Endothelial cell of umbilical vein (primary cell): ENCODE measurements at regions not wholly inside any gene's neighbourhood (a gene's known extent, or its start where the extent isn't known, plus 50 kb on each side); places are given as distances from the start of the nearest gene placed in this dataset.

Experiments used
- BruUV-seq: library from RNA; stranded (reverse); fragments of 400-500 nt; replicated peaks from 2 replicates; lab custom pipeline; 2021; lab: Mats Ljungman, UMichigan
- CTCF ChIA-PET: fragments of 300-600, 350-600 bp; sonication (Branson Sonifier 250); formaldehyde crosslinking; loops from one replicate; lab custom pipeline; 2021; ENCODE audit warnings: antibody characterized with exemption, inconsistent platforms; lab: Charles Lee
- POLR2A ChIA-PET: fragments of 300-600, 350-600 bp; sonication (Branson Sonifier 250); formaldehyde crosslinking; loops from one replicate; lab custom pipeline; 2021; ENCODE audit warnings: antibody characterized with exemption, inconsistent platforms; lab: Charles Lee
- DNase-seq: peaks from one replicate; pipeline ENCODE4 v3.0.0-alpha.2; 2011; ENCODE audit warnings: low read depth, low spot score
- FAIRE-seq: peaks from 2 replicates; lab custom pipeline; 2011; peaks lifted over from hg19 to GRCh38; lab: Jason Lieb, UNC
- H2AFZ ChIP-seq: 2 replicates; pipeline ENCODE4 v1.6.0; 2012; ENCODE audit warnings: low read depth, low read length, control low read depth, inconsistent platforms
- H3K27ac ChIP-seq: 2 replicates; pipeline ENCODE4 v1.5.1; 2011; ENCODE audit warnings: low read depth, mild to moderate bottlenecking, control low read depth, low read length, moderate library complexity; ENCODE audit not compliant: insufficient read depth
- H3K27me3 ChIP-seq, 2 experiments: 2 replicates each; pipeline versions ENCODE4 v1.6.0 to v1.6.1; 2011; ENCODE audit warnings: low read length in 2 of 2, mixed read lengths in 1 of 2; ENCODE audit not compliant: control insufficient read depth in 2 of 2, insufficient read depth in 2 of 2
- H3K36me3 ChIP-seq, 2 experiments: 2 replicates in 1 of 2; 3 replicates in 1 of 2; pipeline ENCODE4 v1.5.1; 2011; ENCODE audit warnings: low read length in 2 of 2, mild to moderate bottlenecking in 1 of 2, moderate library complexity in 1 of 2; ENCODE audit not compliant: control insufficient read depth in 2 of 2, insufficient read depth in 2 of 2; ENCODE audit errors: extremely low read depth in 1 of 2
- H3K4me1 ChIP-seq: 3 replicates; pipeline ENCODE4 v1.5.1; 2011; ENCODE audit warnings: mild to moderate bottlenecking, low read length; ENCODE audit not compliant: control insufficient read depth, insufficient read depth; ENCODE audit errors: extremely low read depth
- H3K4me2 ChIP-seq: 2 replicates; pipeline ENCODE4 v1.6.1; 2011; ENCODE audit warnings: low read length, control low read depth, mixed read lengths; ENCODE audit not compliant: insufficient read depth
- H3K4me3 ChIP-seq, 3 experiments: fragments of 200-600 bp in 1 of 3; sonication (generic), shearing (Covaris generic) in 1 of 3; replicated peaks in 1 of 3; 2 replicates each; pipeline ENCODE4 v1.5.1; 2011 to 2016; ENCODE audit warnings: control low read depth in 3 of 3, low read length in 3 of 3, mild to moderate bottlenecking in 2 of 3, inconsistent platforms in 1 of 3, low read depth in 1 of 3, moderate library complexity in 1 of 3; ENCODE audit not compliant: insufficient read depth in 1 of 3
- H3K79me2 ChIP-seq: 2 replicates; pipeline ENCODE4 v1.6.0; 2012; ENCODE audit warnings: low read length, inconsistent platforms; ENCODE audit not compliant: control insufficient read depth, insufficient read depth
- H3K9ac ChIP-seq: replicated peaks from 2 replicates; pipeline ENCODE3; 2011; ENCODE audit warnings: low read length, control low read depth; ENCODE audit not compliant: insufficient read depth; ENCODE audit errors: extremely low read depth
- H3K9me1 ChIP-seq: replicated peaks from 3 replicates; pipeline ENCODE4 v1.6.0; 2011; ENCODE audit warnings: mild to moderate bottlenecking, low read length; ENCODE audit not compliant: control insufficient read depth, insufficient read depth; ENCODE audit errors: extremely low read depth
- H3K9me3 ChIP-seq: replicated peaks from 2 replicates; pipeline ENCODE4 v1.5.1; 2012; ENCODE audit warnings: low read length, inconsistent platforms; ENCODE audit not compliant: control insufficient read depth, insufficient read depth
- H4K20me1 ChIP-seq: replicated peaks from 2 replicates; pipeline ENCODE3; 2011; ENCODE audit warnings: mild to moderate bottlenecking, low read length; ENCODE audit not compliant: control insufficient read depth, insufficient read depth; ENCODE audit errors: extremely low read depth
- CTCF ChIP-seq, 2 donors: IDR thresholded peaks; 1 replicate in 1 of 2; 2 replicates in 1 of 2; pipeline ENCODE4 v1.5.1; 2011; ENCODE audit warnings: low read length in 2 of 2, mild to moderate bottlenecking in 2 of 2, moderate library complexity in 2 of 2, control low read depth in 1 of 2, inconsistent platforms in 1 of 2, low read depth in 1 of 2; ENCODE audit not compliant: insufficient read depth in 1 of 2; ENCODE audit errors: extremely low read depth in 1 of 2
- EZH2 ChIP-seq: IDR thresholded peaks from 2 replicates; pipeline ENCODE4 v1.6.1; 2012; ENCODE audit warnings: borderline replicate concordance, low read depth, mild to moderate bottlenecking, moderate library complexity, low read length, inconsistent platforms; ENCODE audit not compliant: severe bottlenecking
- FOS ChIP-seq: IDR thresholded peaks from 2 replicates; pipeline ENCODE4 v1.6.1; 2011; ENCODE audit warnings: mild to moderate bottlenecking, low read length, moderate library complexity, borderline replicate concordance; ENCODE audit not compliant: insufficient read depth
- GATA2 ChIP-seq: IDR thresholded peaks from 2 replicates; pipeline ENCODE4 v1.7.0; 2011; ENCODE audit warnings: low read depth, mild to moderate bottlenecking, moderate library complexity, mixed read lengths, low read length; ENCODE audit not compliant: insufficient read length, insufficient read depth
- JUN ChIP-seq: IDR thresholded peaks from 2 replicates; pipeline ENCODE4 v1.6.1; 2011; ENCODE audit warnings: borderline replicate concordance, low read depth; ENCODE audit not compliant: insufficient read length, insufficient read depth
- MAX ChIP-seq: IDR thresholded peaks from 2 replicates; pipeline ENCODE4 v1.6.1; 2011; ENCODE audit not compliant: insufficient read depth, insufficient read length
- MYC ChIP-seq: IDR thresholded peaks from one replicate; pipeline ENCODE4 v1.6.1; 2011; ENCODE audit warnings: mild to moderate bottlenecking, low read depth, low read length
- POLR2A ChIP-seq: IDR thresholded peaks from 2 replicates; pipeline ENCODE4 v1.6.1; 2012; ENCODE audit warnings: low read depth, mild to moderate bottlenecking, control low read depth, low read length
- POLR2AphosphoS5 ChIP-seq: IDR thresholded peaks from 2 replicates; pipeline ENCODE4 v1.6.1; 2012; ENCODE audit warnings: low read depth, mild to moderate bottlenecking, control low read depth, low read length, moderate library complexity; ENCODE audit not compliant: insufficient read depth
- dilution Hi-C: fragments of 300-500 bp; cut with MboI; formaldehyde crosslinking; loops from one replicate; pipeline ENCODE4 v1.15.0; 2019; ENCODE audit warnings: low sequenced_read_pairs; ENCODE audit not compliant: extremely low pct_ligation_motif_present
- intact Hi-C: fragments of 100-400 bp; cut with micrococcal nuclease; formaldehyde crosslinking; loops from one replicate; pipeline ENCODE4 v1.10.0; 2022

- dilution Hi-C loops (no loop called here), intact Hi-C loops (no loop called here)
- Histone ChIP-seq H2AFZ (no peak overlapping the region), H3K9ac (no peak overlapping the region), H3K4me1 (peaks cover 2% of the 10 kb centered on the region), H3K9me3 (no peaks in the 10 kb centered on the region), H3K36me3 (no peaks in the 10 kb centered on the region), H3K27me3 (peaks cover 4 to 5% of the 10 kb centered on the region in 2 experiments), H3K27ac (no peak overlapping the region), H4K20me1 (no peaks in the 10 kb centered on the region), H3K4me2 (no peak overlapping the region), H3K9me1 (no peaks in the 10 kb centered on the region), H3K79me2 (no peaks in the 10 kb centered on the region), H3K4me3 (no peak overlapping the region)
- POLR2A ChIA-PET, result no interaction called here
- no TSS peak for BruUV-seq
- CTCF ChIA-PET, result interaction anchor here (1.1 to 1.6 kb wide), 3 partner anchors 8 to 59 kb away, joined by 3 read pairs; no protein-coding TSS in a partner anchor
- DNase-seq (no peak), FAIRE-seq (no peak)
- no peak for TF ChIP-seq POLR2A
- no peak for TF ChIP-seq JUN
- no peak for TF ChIP-seq CTCF (IDR thresholded peaks at IDR 0.05; ENCODE audit: extremely low read depth in 1 of 2, insufficient read depth in 1 of 2, low read depth in 1 of 2, low read length in 2 of 2)
- TF ChIP-seq FOS, result no peak
- no peak for TF ChIP-seq MAX
- no peak for TF ChIP-seq POLR2AphosphoS5
- no peak for TF ChIP-seq MYC
- TF ChIP-seq EZH2, result no peak
- no peak for TF ChIP-seq GATA2
These were observed 216.0 kb upstream of the PTGFR start for GRCh38 chr1:78274814-78275213.
